HG02973 (cell line): ENCODE measurements at regions not wholly inside any gene's neighbourhood (a gene's known extent, or its start where the extent isn't known, plus 50 kb on each side); places are given as distances from the start of the nearest gene placed in this dataset.
"Not testable (repeated sequence)": the region's sequence is repeated elsewhere in the genome, so short reads cannot be mapped to it uniquely, and the experiment has no call there.

Experiments used
- ATAC-seq: cut with Tn5 transposase; IDR thresholded peaks from one replicate; pipeline ENCODE4 v1.9.1; 2021; ENCODE audit warnings: moderate library complexity; ENCODE audit not compliant: unreplicated experiment

GRCh38 chr4:49322610-49323572, 336.8 kb downstream of the CWH43 start:
- ATAC-seq, result not testable (repeated sequence)

- ATAC-seq, result not testable (repeated sequence)
Measured at GRCh38 chr4:49323573-49323940, 337.5 kb downstream of the CWH43 start.
